ENCODE measurements at regions not wholly inside any gene's neighbourhood (a gene's known extent, or its start where the extent isn't known, plus 50 kb on each side); places are given as distances from the start of the nearest gene placed in this dataset.

- H3K36me3 Mint-ChIP-seq (ENCODE audit: low read depth) = no peaks in the 10 kb centered on the region
- H3K9me3 Mint-ChIP-seq = peaks cover 3% of the 10 kb centered on the region
- peaks cover 5% of the 10 kb centered on the region for H3K4me1 Mint-ChIP-seq
- TF ChIP-seq CTCF (conservative IDR thresholded peaks at IDR 0.05) = no peak
- no peak overlapping the region for H3K27ac Mint-ChIP-seq (ENCODE audit: unreplicated experiment)
- no peak for DNase-seq (ENCODE audit: low read depth, low spot score)
- no peak overlapping the region for H3K4me3 Mint-ChIP-seq
- no peaks in the 10 kb centered on the region for H3K27me3 Mint-ChIP-seq (ENCODE audit: low read depth)
Measured at GRCh38 chr11:115893461-115894099, 389.4 kb upstream of the CADM1 start.

- H3K9me3 Mint-ChIP-seq = peaks cover 3% of the 10 kb centered on the region
- DNase-seq (ENCODE audit: low read depth, low spot score) = no peak
- no peak overlapping the region for H3K27ac Mint-ChIP-seq (ENCODE audit: unreplicated experiment)
- H3K27me3 Mint-ChIP-seq (ENCODE audit: low read depth) = no peaks in the 10 kb centered on the region
- peaks cover 5% of the 10 kb centered on the region for H3K4me1 Mint-ChIP-seq
- TF ChIP-seq CTCF (conservative IDR thresholded peaks at IDR 0.05) = no peak
- H3K36me3 Mint-ChIP-seq (ENCODE audit: low read depth) = no peaks in the 10 kb centered on the region
- no peak overlapping the region for H3K4me3 Mint-ChIP-seq
Measured at GRCh38 chr11:115892016-115892415, 387.8 kb upstream of the CADM1 start.

GRCh38 chr11:115891581-115891980 is 387.4 kb upstream of the CADM1 start:
- no peak for TF ChIP-seq CTCF (conservative IDR thresholded peaks at IDR 0.05)
- Mint-ChIP-seq H3K9me3 (peaks cover 3% of the 10 kb centered on the region), H3K36me3 (ENCODE audit: low read depth) (no peaks in the 10 kb centered on the region), H3K4me1 (peaks cover 5% of the 10 kb centered on the region), H3K27me3 (ENCODE audit: low read depth) (no peaks in the 10 kb centered on the region), H3K4me3 (no peak overlapping the region), H3K27ac (ENCODE audit: unreplicated experiment) (no peak overlapping the region)
- no peak for DNase-seq (ENCODE audit: low read depth, low spot score)

- no peak for DNase-seq (ENCODE audit: low read depth, low spot score)
- H3K4me3 Mint-ChIP-seq = no peak overlapping the region
- no peak overlapping the region for H3K27ac Mint-ChIP-seq (ENCODE audit: unreplicated experiment)
- no peaks in the 10 kb centered on the region for H3K36me3 Mint-ChIP-seq (ENCODE audit: low read depth)
- H3K27me3 Mint-ChIP-seq (ENCODE audit: low read depth) = no peaks in the 10 kb centered on the region
- no peak for TF ChIP-seq CTCF (conservative IDR thresholded peaks at IDR 0.05)
- H3K9me3 Mint-ChIP-seq = peaks cover 3% of the 10 kb centered on the region
- H3K4me1 Mint-ChIP-seq = peaks cover 14% of the 10 kb centered on the region
Measured at GRCh38 chr11:115890500-115890899, 386.3 kb upstream of the CADM1 start.

GRCh38 chr11:115889712-115890111 is 385.5 kb upstream of the CADM1 start:
- TF ChIP-seq CTCF (conservative IDR thresholded peaks at IDR 0.05) = no peak
- Mint-ChIP-seq H3K4me3 (no peak overlapping the region), H3K27me3 (ENCODE audit: low read depth) (no peaks in the 10 kb centered on the region), H3K36me3 (ENCODE audit: low read depth) (no peaks in the 10 kb centered on the region), H3K4me1 (peaks cover 21% of the 10 kb centered on the region), H3K27ac (ENCODE audit: unreplicated experiment) (no peak overlapping the region), H3K9me3 (peaks cover 3% of the 10 kb centered on the region)
- DNase-seq (ENCODE audit: low read depth, low spot score) = no peak
